ENCODE measurements at regions not wholly inside any gene's neighbourhood (a gene's known extent, or its start where the extent isn't known, plus 50 kb on each side); places are given as distances from the start of the nearest gene placed in this dataset.

- Mint-ChIP-seq H3K27me3 (ENCODE audit: low read depth in 3 of 3) (peaks cover 0 to 5% (median 0%) of the 10 kb centered on the region in 3 donors), H3K27ac (no peak overlapping the region)
- WGBS (ENCODE audit: insufficient coverage): 100% methylated on average over 1 of the region's 4 CpGs
Observed at GRCh38 chr7:155221547-155221946, 76.1 kb upstream of the INSIG1 start.

DNA sequence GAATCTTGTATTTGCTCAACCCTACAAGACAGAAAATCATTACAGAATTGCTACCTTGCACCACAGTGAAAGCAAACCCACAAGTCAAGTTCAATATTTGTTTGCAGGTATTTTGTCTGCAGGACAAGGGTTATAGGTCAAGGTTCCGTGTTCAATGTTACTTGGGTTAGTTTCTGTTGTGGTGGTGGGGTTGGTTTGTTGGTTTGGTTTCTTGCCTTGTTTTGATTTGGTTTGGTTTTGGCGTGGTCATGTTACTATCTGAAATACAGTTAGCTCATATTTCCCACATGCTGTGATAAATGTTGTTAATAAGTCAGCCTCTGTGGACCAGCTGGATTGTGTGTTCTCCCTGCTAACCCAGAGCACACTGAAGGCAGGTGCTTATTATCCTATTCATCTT is 75.6 kb upstream of the INSIG1 start:
- Mint-ChIP-seq H3K9me3 (no peaks in the 10 kb centered on the region), H3K4me1 (no peaks in the 10 kb centered on the region), H3K4me3 (no peak overlapping the region), H3K36me3 (no peaks in the 10 kb centered on the region), H3K27me3 (ENCODE audit: low read depth in 3 of 3) (peaks cover 0 to 5% (median under 1%) of the 10 kb centered on the region in 3 donors), H3K27ac (no peak overlapping the region)
- H3K27me3 ChIP-seq (ENCODE audit: control insufficient read depth in 2 of 2, insufficient read depth in 2 of 2, low read length in 2 of 2): no peaks in the 10 kb centered on the region
- no peaks in the 10 kb centered on the region for H4K20me1 ChIP-seq (ENCODE audit: insufficient read depth, low read length)
- TF ChIP-seq, protein P1, sequence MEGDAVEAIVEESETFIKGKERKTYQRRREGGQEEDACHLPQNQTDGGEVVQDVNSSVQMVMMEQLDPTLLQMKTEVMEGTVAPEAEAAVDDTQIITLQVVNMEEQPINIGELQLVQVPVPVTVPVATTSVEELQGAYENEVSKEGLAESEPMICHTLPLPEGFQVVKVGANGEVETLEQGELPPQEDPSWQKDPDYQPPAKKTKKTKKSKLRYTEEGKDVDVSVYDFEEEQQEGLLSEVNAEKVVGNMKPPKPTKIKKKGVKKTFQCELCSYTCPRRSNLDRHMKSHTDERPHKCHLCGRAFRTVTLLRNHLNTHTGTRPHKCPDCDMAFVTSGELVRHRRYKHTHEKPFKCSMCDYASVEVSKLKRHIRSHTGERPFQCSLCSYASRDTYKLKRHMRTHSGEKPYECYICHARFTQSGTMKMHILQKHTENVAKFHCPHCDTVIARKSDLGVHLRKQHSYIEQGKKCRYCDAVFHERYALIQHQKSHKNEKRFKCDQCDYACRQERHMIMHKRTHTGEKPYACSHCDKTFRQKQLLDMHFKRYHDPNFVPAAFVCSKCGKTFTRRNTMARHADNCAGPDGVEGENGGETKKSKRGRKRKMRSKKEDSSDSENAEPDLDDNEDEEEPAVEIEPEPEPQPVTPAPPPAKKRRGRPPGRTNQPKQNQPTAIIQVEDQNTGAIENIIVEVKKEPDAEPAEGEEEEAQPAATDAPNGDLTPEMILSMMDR (IDR thresholded peaks at IDR 0.05): no peak
- WGBS (ENCODE audit: insufficient coverage): no CpG with 5 or more reads among the region's 2 CpGs
- intact Hi-C loops (cut with micrococcal nuclease): no loop called here
- H3K27ac ChIP-seq (ENCODE audit: low read depth in 1 of 2, low read length in 2 of 2): no peak overlapping the region
- H3K36me3 ChIP-seq (replicated peaks in 1 of 2; ENCODE audit: control insufficient read depth in 1 of 2, insufficient read depth in 2 of 2, low read length in 2 of 2): no peaks in the 10 kb centered on the region
- H3K4me1 ChIP-seq (ENCODE audit: control insufficient read depth in 1 of 2, insufficient read depth in 2 of 2, low read length in 2 of 2): no peaks in the 10 kb centered on the region
- no peak overlapping the region for H3K4me2 ChIP-seq (replicated peaks; ENCODE audit: extremely low read depth, low read length, poor library complexity, severe bottlenecking)
- no peaks in the 10 kb centered on the region for H3K9me3 ChIP-seq (replicated peaks in 1 of 2; ENCODE audit: control insufficient read depth in 1 of 2, insufficient read depth in 1 of 2, low read length in 2 of 2)
- no peak overlapping the region for H3K9ac ChIP-seq (ENCODE audit: insufficient read depth, low read length, poor library complexity, severe bottlenecking)
- H3K79me2 ChIP-seq (ENCODE audit: insufficient read depth, low read length): no peaks in the 10 kb centered on the region
- no peak overlapping the region for H3K4me3 ChIP-seq (replicated peaks in 1 of 3; ENCODE audit: low read depth in 2 of 3, low read length in 3 of 3)
- DNase-seq: no peak
- no peak overlapping the region for H2AFZ ChIP-seq (ENCODE audit: insufficient read depth, low read depth, low read length, poor library complexity, severe bottlenecking)

More at GRCh38 chr7:155221547-155221946, 76.1 kb upstream of the INSIG1 start:
- TF ChIP-seq, protein P1 (IDR thresholded peaks at IDR 0.05): no peak
- Histone ChIP-seq H3K79me2 (ENCODE audit: insufficient read depth, low read length) (no peaks in the 10 kb centered on the region), H3K27ac (ENCODE audit: low read depth in 1 of 2, low read length in 2 of 2) (no peak overlapping the region), H3K9ac (ENCODE audit: insufficient read depth, low read length, poor library complexity, severe bottlenecking) (no peak overlapping the region), H3K9me3 (replicated peaks in 1 of 2; ENCODE audit: control insufficient read depth in 1 of 2, insufficient read depth in 1 of 2, low read length in 2 of 2) (no peaks in the 10 kb centered on the region), H3K4me2 (replicated peaks; ENCODE audit: extremely low read depth, low read length, poor library complexity, severe bottlenecking) (no peak overlapping the region), H3K4me3 (replicated peaks in 1 of 3; ENCODE audit: low read depth in 2 of 3, low read length in 3 of 3) (no peak overlapping the region), H4K20me1 (ENCODE audit: insufficient read depth, low read length) (no peaks in the 10 kb centered on the region), H3K4me1 (ENCODE audit: control insufficient read depth in 1 of 2, insufficient read depth in 2 of 2, low read length in 2 of 2) (no peaks in the 10 kb centered on the region), H2AFZ (ENCODE audit: insufficient read depth, low read depth, low read length, poor library complexity, severe bottlenecking) (no peak overlapping the region), H3K36me3 (replicated peaks in 1 of 2; ENCODE audit: control insufficient read depth in 1 of 2, insufficient read depth in 2 of 2, low read length in 2 of 2) (no peaks in the 10 kb centered on the region), H3K27me3 (ENCODE audit: control insufficient read depth in 2 of 2, insufficient read depth in 2 of 2, low read length in 2 of 2) (no peaks in the 10 kb centered on the region)
- H3K4me3 Mint-ChIP-seq: no peak overlapping the region
- no peak for DNase-seq
- intact Hi-C loops (cut with micrococcal nuclease): no loop called here
- H3K36me3 Mint-ChIP-seq: no peaks in the 10 kb centered on the region
- H3K4me1 Mint-ChIP-seq: no peaks in the 10 kb centered on the region
- H3K9me3 Mint-ChIP-seq: no peaks in the 10 kb centered on the region
